IMR-90 (cell line): ENCODE measurements at regions not wholly inside any gene's neighbourhood (a gene's known extent, or its start where the extent isn't known, plus 50 kb on each side); places are given as distances from the start of the nearest gene placed in this dataset.

Source experiments
- ATAC-seq: fragments of 200-7000 bp; cut with Tn5 transposase; 2 replicates; pipeline ENCODE4 v1.9.1; 2020; ENCODE audit warnings: low read depth, mild to moderate bottlenecking, moderate library complexity
- BruUV-seq: library from RNA; stranded (reverse); fragments of 400-500 nt; replicated peaks from 2 replicates; lab custom pipeline; 2021; lab: Mats Ljungman, UMichigan
- CTCF ChIA-PET: fragments of 300-600 bp; formaldehyde crosslinking; extraction: SDS; loops from one replicate; lab custom pipeline; 2021; ENCODE audit warnings: antibody characterized with exemption; lab: Yijun Ruan, JAX
- POLR2A ChIA-PET: fragments of 300-600 bp; sonication (Branson Sonifier 250); formaldehyde crosslinking; loops from one replicate; lab custom pipeline; 2022; ENCODE audit warnings: antibody characterized with exemption; ENCODE audit not compliant: unreplicated experiment; lab: Charles Lee
- DNase-seq: peaks from one replicate; pipeline ENCODE4 v3.0.0; 2013
- H2AFZ ChIP-seq: replicated peaks from 2 replicates; pipeline ENCODE3; 2013; ENCODE audit warnings: low read length, mild to moderate bottlenecking; ENCODE audit not compliant: poor library complexity
- H2AK5ac ChIP-seq: 2 replicates; pipeline ENCODE4 v1.6.1; 2013; ENCODE audit warnings: low read depth, low read length, inconsistent platforms
- H2AK9ac ChIP-seq: replicated peaks from 2 replicates; pipeline ENCODE3; 2013; ENCODE audit warnings: mild to moderate bottlenecking, low read depth, low read length, moderate library complexity; ENCODE audit not compliant: poor library complexity
- H2BK120ac ChIP-seq: 2 replicates; pipeline ENCODE4 v1.6.1; 2013; ENCODE audit warnings: low read depth, low read length, inconsistent platforms
- H2BK15ac ChIP-seq: 3 replicates; pipeline ENCODE4 v1.6.1; 2013; ENCODE audit warnings: low read depth, low read length, inconsistent platforms
- H2BK20ac ChIP-seq: 2 replicates; pipeline ENCODE4 v1.6.1; 2013; ENCODE audit warnings: low read depth, mild to moderate bottlenecking, inconsistent platforms, low read length, moderate library complexity
- H2BK5ac ChIP-seq: 2 replicates; pipeline ENCODE4 v1.6.1; 2013; ENCODE audit warnings: mild to moderate bottlenecking, low read depth, low read length, inconsistent platforms; ENCODE audit not compliant: poor library complexity, severe bottlenecking
- H3K14ac ChIP-seq: replicated peaks from 2 replicates; pipeline ENCODE4 v1.6.1; 2013; ENCODE audit warnings: low read depth, low read length, inconsistent platforms
- H3K18ac ChIP-seq: 2 replicates; pipeline ENCODE4 v1.6.1; 2013; ENCODE audit warnings: low read depth, low read length, control low read depth
- H3K23ac ChIP-seq: 2 replicates; pipeline ENCODE4 v1.6.1; 2013; ENCODE audit warnings: low read depth, low read length, inconsistent platforms
- H3K27ac ChIP-seq: 2 replicates; pipeline ENCODE4 v1.5.1; 2013; ENCODE audit warnings: mild to moderate bottlenecking, control low read depth, low read length; ENCODE audit not compliant: insufficient read depth
- H3K27me3 ChIP-seq: 2 replicates; pipeline ENCODE4 v1.6.1; 2013; ENCODE audit warnings: low read length; ENCODE audit not compliant: control insufficient read depth, insufficient read depth
- H3K36me3 ChIP-seq: 2 replicates; pipeline ENCODE4 v1.6.1; 2013; ENCODE audit warnings: low read length, mixed read lengths; ENCODE audit not compliant: control insufficient read depth, insufficient read depth
- H3K4ac ChIP-seq: 2 replicates; pipeline ENCODE4 v1.6.1; 2013; ENCODE audit warnings: low read depth, low read length, inconsistent platforms
- H3K4me1 ChIP-seq: 2 replicates; pipeline ENCODE4 v1.6.1; 2013; ENCODE audit warnings: low read length, mixed read lengths; ENCODE audit not compliant: control insufficient read depth, insufficient read depth
- H3K4me2 ChIP-seq: 2 replicates; pipeline ENCODE4 v1.6.1; 2013; ENCODE audit warnings: low read depth, mild to moderate bottlenecking, control low read depth, low read length, moderate library complexity
- H3K4me3 ChIP-seq: 2 replicates; pipeline ENCODE4 v1.5.1; 2013; ENCODE audit warnings: low read depth, mild to moderate bottlenecking, control low read depth, low read length, moderate library complexity; ENCODE audit not compliant: insufficient read depth
- H3K56ac ChIP-seq: 2 replicates; pipeline ENCODE4 v1.6.1; 2013; ENCODE audit warnings: low read length, inconsistent platforms; ENCODE audit not compliant: insufficient read depth; ENCODE audit errors: extremely low read depth
- H3K79me1 ChIP-seq, 2 experiments: 2 replicates each; pipeline ENCODE4 v1.6.1; 2013; ENCODE audit warnings: low read length in 2 of 2, inconsistent platforms in 1 of 2, low read depth in 1 of 2
- H3K9ac ChIP-seq: 2 replicates; pipeline ENCODE4 v1.6.1; 2013; ENCODE audit warnings: low read depth, low read length, control low read depth
- H3K9me1 ChIP-seq: 2 replicates; pipeline ENCODE4 v1.6.1; 2013; ENCODE audit warnings: low read length, inconsistent platforms; ENCODE audit not compliant: insufficient read depth
- H3K9me3 ChIP-seq: 2 replicates; pipeline ENCODE4 v1.6.1; 2013; ENCODE audit warnings: low read length; ENCODE audit not compliant: control insufficient read depth, insufficient read depth
- H4K20me1 ChIP-seq: 2 replicates; pipeline ENCODE4 v1.6.1; 2013; ENCODE audit warnings: low read length, inconsistent platforms; ENCODE audit not compliant: insufficient read depth
- H4K5ac ChIP-seq: 2 replicates; pipeline ENCODE4 v1.6.1; 2013; ENCODE audit warnings: mild to moderate bottlenecking, low read depth, low read length, control low read depth
- H4K8ac ChIP-seq, 2 experiments: 2 replicates each; pipeline ENCODE4 v1.6.1; 2013; ENCODE audit warnings: low read depth in 2 of 2, low read length in 2 of 2, control low read depth in 1 of 2, inconsistent platforms in 1 of 2
- H4K91ac ChIP-seq: 2 replicates; pipeline ENCODE4 v1.6.1; 2013; ENCODE audit warnings: low read depth, low read length, inconsistent platforms; ENCODE audit not compliant: insufficient read depth
- FOS ChIP-seq: fragments of 150-350 bp; IDR thresholded peaks from 2 replicates; pipeline ENCODE4 v1.6.1; 2016; ENCODE audit warnings: low read depth, low read length
- MAZ ChIP-seq: IDR thresholded peaks from 2 replicates; pipeline ENCODE4 v1.6.1; 2012; ENCODE audit warnings: low read depth, mild to moderate bottlenecking, low read length, improper control_type of control experiment, moderate library complexity, borderline replicate concordance
- WGBS, 2 experiments: methylation state at CpG; one replicate each; pipeline versions ENCODE4 v1.1.5 to v1.1.7; 2013; ENCODE audit warnings: missing lambda C conversion rate in 2 of 2; ENCODE audit not compliant: insufficient read length in 1 of 2; ENCODE audit errors: extremely low coverage in 2 of 2; 5-methylcytosine and 5-hydroxymethylcytosine counted together
- dilution Hi-C: fragments of 300-500 bp; cut with HindIII; formaldehyde crosslinking; loops from one replicate; pipeline ENCODE4 v1.14.3; 2018; ENCODE audit warnings: low sequenced_read_pairs; ENCODE audit not compliant: unreplicated experiment
- in situ Hi-C: fragments of 300-500 bp; cut with MboI; formaldehyde crosslinking; loops from 3 replicates; pipeline ENCODE4 v1.14.3; 2019; ENCODE audit warnings: low sequenced_read_pairs, inconsistent platforms, mixed read lengths
- intact Hi-C: fragments of 100-400 bp; cut with micrococcal nuclease; formaldehyde crosslinking; loops from 2 replicates; pipeline ENCODE4 v1.10.0; 2022

GRCh38 chr6:55108134-55109130 lies 65.9 kb upstream of the HCRTR2 start:
- DNase-seq, result no peak
- Histone ChIP-seq H2AFZ (no peak overlapping the region), H3K23ac (no peak overlapping the region), H2AK5ac (no peak overlapping the region), H3K9me1 (no peaks in the 10 kb centered on the region), H4K8ac (no peak overlapping the region), H3K79me1 (no peaks in the 10 kb centered on the region), H2BK15ac (no peak overlapping the region), H3K9me3 (no peaks in the 10 kb centered on the region), H3K4ac (no peak overlapping the region), H3K4me1 (no peaks in the 10 kb centered on the region), H4K20me1 (no peaks in the 10 kb centered on the region), H3K27me3 (no peaks in the 10 kb centered on the region), H2BK120ac (no peak overlapping the region), H3K56ac (no peak overlapping the region), H3K14ac (no peak overlapping the region), H4K5ac (no peak overlapping the region), H3K36me3 (no peaks in the 10 kb centered on the region), H2AK9ac (no peak overlapping the region), H3K18ac (no peak overlapping the region), H4K91ac (no peak overlapping the region), H3K27ac (no peak overlapping the region), H3K4me2 (no peak overlapping the region), H3K9ac (no peak overlapping the region), H2BK20ac (no peak overlapping the region), H2BK5ac (no peak overlapping the region), H3K4me3 (no peak overlapping the region)
- no peak for TF ChIP-seq FOS
- no peak for TF ChIP-seq MAZ
- no peak for ATAC-seq
- in situ Hi-C loops (no loop called here), dilution Hi-C loops (no loop called here), intact Hi-C loops (no loop called here)
- ChIA-PET POLR2A (no interaction called here), CTCF (no interaction called here)
- WGBS, 2 experiments, result 50% methylated on average over 1 of the region's 6 CpGs; no CpG with 5 or more reads in 1 of the 2 experiments
- no TSS peak for BruUV-seq
